Tibial nerve (tissue), 4 donors: ENCODE measurements at regions not wholly inside any gene's neighbourhood (a gene's known extent, or its start where the extent isn't known, plus 50 kb on each side); places are given as distances from the start of the nearest gene placed in this dataset. TPM values are rescaled to one million over a fixed set of nuclear protein-coding genes. Genes with fewer than 3 reads are reported as not detected.

Experiments
- DNase-seq, 2 donors: peaks; one replicate each; pipeline ENCODE4 v3.0.0-alpha.2; 2019; ENCODE audit warnings: low spot score in 2 of 2
- H3K27ac ChIP-seq, 4 donors: fragments of 200-600 bp; sonication (generic) in 3 of 4; one replicate each; pipeline ENCODE4 v1.5.1; 2017 to 2019; ENCODE audit warnings: mild to moderate bottlenecking in 1 of 4
- H3K27me3 ChIP-seq, 2 donors: fragments of 200-600 bp; sonication (generic) in 1 of 2; one replicate each; pipeline versions ENCODE4 v1.5.1 to v1.6.0; 2017 to 2019
- H3K36me3 ChIP-seq, 3 donors: fragments of 200-600 bp; sonication (generic); one replicate each; pipeline ENCODE4 v1.5.1; 2018 to 2019
- H3K4me1 ChIP-seq, 4 donors: fragments of 200-600 bp; sonication (generic) in 3 of 4; one replicate each; pipeline ENCODE4 v1.5.1; 2017 to 2019
- H3K4me3 ChIP-seq, 4 donors: fragments of 200-600 bp; sonication (generic) in 3 of 4; one replicate each; pipeline ENCODE4 v1.5.1; 2017 to 2019; ENCODE audit warnings: mild to moderate bottlenecking in 1 of 4, moderate library complexity in 1 of 4
- H3K9me3 ChIP-seq, 4 donors: fragments of 200-600 bp; sonication (generic) in 3 of 4; one replicate each; pipeline ENCODE4 v1.5.1; 2017 to 2019
- EP300 ChIP-seq, 2 donors: sonication (generic); formaldehyde crosslinking; IDR thresholded peaks; one replicate each; pipeline ENCODE4 v1.6.1; 2017; ENCODE audit warnings: antibody characterized with exemption in 2 of 2, mild to moderate bottlenecking in 1 of 2
- WGBS, 2 donors: methylation state at CpG; one replicate each; pipeline ENCODE4 v1.1.5; 2018; 5-methylcytosine and 5-hydroxymethylcytosine counted together
- small RNA-seq: library from RNA; depleted of rRNA; stranded (forward); fragments of <200 nt; gene quantifications from one replicate; pipeline ENCODE3, GENCODE V24; 2016
- TF ChIP-seq, protein P1 (sequence below), 5 experiments: fragments of 200-600 bp in 3 of 5; fragments of 450-650 bp in 2 of 5; sonication (generic) in 3 of 5; IDR thresholded peaks; one replicate each; pipeline ENCODE4 v1.5.1; 2016 to 2019; ENCODE audit warnings: antibody characterized with exemption in 5 of 5, mild to moderate bottlenecking in 3 of 5, moderate library complexity in 2 of 5

DNA sequence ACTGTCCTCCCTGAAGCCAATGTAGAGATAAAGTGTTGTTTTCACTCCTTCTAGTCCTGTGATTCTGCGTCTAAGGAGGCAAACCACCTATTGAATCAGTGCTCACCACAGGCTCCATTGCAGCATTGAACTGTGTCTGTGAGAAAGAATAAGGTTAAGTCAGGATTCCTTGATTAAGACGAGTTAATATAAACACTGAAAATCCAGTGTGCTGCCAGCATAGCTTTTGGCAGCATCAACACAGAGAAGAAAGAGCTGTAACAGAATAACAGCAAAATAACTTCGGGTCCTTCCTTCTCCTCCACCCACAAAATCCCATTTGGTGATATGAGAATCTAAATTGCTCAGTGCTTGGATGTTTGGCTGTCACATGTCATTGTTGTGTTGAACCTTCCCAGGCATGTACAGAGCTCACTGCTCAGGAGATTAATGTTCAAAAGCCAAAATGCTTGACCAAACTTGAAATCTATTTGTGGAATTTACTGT, 185.2 kb upstream of the DDI1 start:
- peak in 1 of 2 donors; percentile 14 for DNase-seq
- Histone ChIP-seq H3K27ac (peak overlapping the region in 3 of 4 donors; percentile 30 to 61 (median 40)), H3K9me3 (peaks cover 0 to 2% (median 0%) of the 10 kb centered on the region in 4 donors), H3K4me3 (no peak overlapping the region), H3K4me1 (peaks cover 0 to 31% (median 0%) of the 10 kb centered on the region in 4 donors), H3K27me3 (no peaks in the 10 kb centered on the region), H3K36me3 (no peaks in the 10 kb centered on the region)
- TF ChIP-seq EP300 (IDR thresholded peaks at IDR 0.05): peak in 1 of 2 donors; percentile 58
- TF ChIP-seq, protein P1, sequence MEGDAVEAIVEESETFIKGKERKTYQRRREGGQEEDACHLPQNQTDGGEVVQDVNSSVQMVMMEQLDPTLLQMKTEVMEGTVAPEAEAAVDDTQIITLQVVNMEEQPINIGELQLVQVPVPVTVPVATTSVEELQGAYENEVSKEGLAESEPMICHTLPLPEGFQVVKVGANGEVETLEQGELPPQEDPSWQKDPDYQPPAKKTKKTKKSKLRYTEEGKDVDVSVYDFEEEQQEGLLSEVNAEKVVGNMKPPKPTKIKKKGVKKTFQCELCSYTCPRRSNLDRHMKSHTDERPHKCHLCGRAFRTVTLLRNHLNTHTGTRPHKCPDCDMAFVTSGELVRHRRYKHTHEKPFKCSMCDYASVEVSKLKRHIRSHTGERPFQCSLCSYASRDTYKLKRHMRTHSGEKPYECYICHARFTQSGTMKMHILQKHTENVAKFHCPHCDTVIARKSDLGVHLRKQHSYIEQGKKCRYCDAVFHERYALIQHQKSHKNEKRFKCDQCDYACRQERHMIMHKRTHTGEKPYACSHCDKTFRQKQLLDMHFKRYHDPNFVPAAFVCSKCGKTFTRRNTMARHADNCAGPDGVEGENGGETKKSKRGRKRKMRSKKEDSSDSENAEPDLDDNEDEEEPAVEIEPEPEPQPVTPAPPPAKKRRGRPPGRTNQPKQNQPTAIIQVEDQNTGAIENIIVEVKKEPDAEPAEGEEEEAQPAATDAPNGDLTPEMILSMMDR (IDR thresholded peaks at IDR 0.05): no peak
- WGBS, 2 donors: 34 to 44% methylated on average over 3 of the region's 3 CpGs

Small RNA genes in the stretch of these regions (small RNA-seq; reads per million reads assigned to genes)
- not detected for gene MIR4693
